Neuronal stem cell (in vitro differentiated cells): ENCODE measurements at regions not wholly inside any gene's neighbourhood (a gene's known extent, or its start where the extent isn't known, plus 50 kb on each side); places are given as distances from the start of the nearest gene placed in this dataset.
"Not testable (repeated sequence)": the region's sequence is repeated elsewhere in the genome, so short reads cannot be mapped to it uniquely, and the experiment has no call there.

Experiments
- DNase-seq: peaks from one replicate; pipeline ENCODE4 v3.0.0-alpha.2; 2013; ENCODE audit warnings: low spot score
- H2AFZ ChIP-seq: one replicate; pipeline ENCODE4 v1.6.1; 2013; ENCODE audit warnings: mild to moderate bottlenecking, low read length, inconsistent platforms
- H2AK5ac ChIP-seq: 2 replicates; pipeline ENCODE4 v1.6.1; 2013; ENCODE audit warnings: low read depth, mild to moderate bottlenecking, inconsistent platforms, low read length, moderate library complexity, mixed read lengths
- H2BK120ac ChIP-seq: 2 replicates; pipeline ENCODE4 v1.6.1; 2013; ENCODE audit warnings: low read depth, mild to moderate bottlenecking, inconsistent platforms, low read length, moderate library complexity, mixed read lengths
- H2BK12ac ChIP-seq: one replicate; pipeline ENCODE4 v1.6.1; 2013; ENCODE audit warnings: low read length, inconsistent platforms
- H2BK15ac ChIP-seq: 2 replicates; pipeline ENCODE4 v1.6.1; 2013; ENCODE audit warnings: mild to moderate bottlenecking, low read length, inconsistent platforms, mixed read lengths
- H2BK5ac ChIP-seq: one replicate; pipeline ENCODE4 v1.6.1; 2013; ENCODE audit warnings: inconsistent platforms, mild to moderate bottlenecking, low read length, moderate library complexity
- H3K14ac ChIP-seq: one replicate; pipeline ENCODE4 v1.6.1; 2013; ENCODE audit warnings: low read length, inconsistent platforms
- H3K18ac ChIP-seq: 2 replicates; pipeline ENCODE4 v1.6.1; 2013; ENCODE audit warnings: low read length, inconsistent platforms
- H3K23ac ChIP-seq: 2 replicates; pipeline ENCODE4 v1.6.1; 2013; ENCODE audit warnings: low read depth, mild to moderate bottlenecking, mixed read lengths, low read length, inconsistent platforms; ENCODE audit not compliant: poor library complexity
- H3K27ac ChIP-seq: replicated peaks from 3 replicates; pipeline ENCODE4 v1.5.1; 2013; ENCODE audit warnings: low read length, inconsistent platforms
- H3K27me3 ChIP-seq, 3 experiments: 2 replicates each; pipeline ENCODE4 v1.6.1; 2013; ENCODE audit warnings: low read length in 3 of 3, mild to moderate bottlenecking in 2 of 3, inconsistent platforms in 1 of 3, low read depth in 1 of 3, mixed read lengths in 1 of 3, moderate library complexity in 1 of 3; ENCODE audit not compliant: control insufficient read depth in 3 of 3, insufficient read depth in 3 of 3
- H3K36me3 ChIP-seq, 2 donors: replicated peaks in 1 of 2; 2 replicates each; pipeline ENCODE4 v1.6.1; 2013; ENCODE audit warnings: low read length in 2 of 2; ENCODE audit not compliant: control insufficient read depth in 2 of 2, insufficient read depth in 2 of 2
- H3K4ac ChIP-seq: 2 replicates; pipeline ENCODE4 v1.6.1; 2013; ENCODE audit warnings: inconsistent platforms, mild to moderate bottlenecking, low read length, moderate library complexity
- H3K4me1 ChIP-seq, 2 donors: 1 replicate in 1 of 2; 2 replicates in 1 of 2; pipeline ENCODE4 v1.6.1; 2013; ENCODE audit warnings: low read length in 2 of 2, low read depth in 1 of 2; ENCODE audit not compliant: control insufficient read depth in 2 of 2, insufficient read depth in 1 of 2
- H3K4me2 ChIP-seq: one replicate; pipeline ENCODE4 v1.6.1; 2013; ENCODE audit warnings: mild to moderate bottlenecking, low read length, inconsistent platforms; ENCODE audit not compliant: insufficient read depth, poor library complexity, severe bottlenecking
- H3K4me3 ChIP-seq, 2 donors: 2 replicates each; pipeline ENCODE4 v1.5.1; 2013; ENCODE audit warnings: low read length in 2 of 2, mild to moderate bottlenecking in 2 of 2, inconsistent platforms in 1 of 2, moderate library complexity in 1 of 2
- H3K79me1 ChIP-seq: one replicate; pipeline ENCODE4 v1.6.1; 2013; ENCODE audit warnings: low read depth, mild to moderate bottlenecking, inconsistent platforms, low read length, moderate library complexity
- H3K9ac ChIP-seq: one replicate; pipeline ENCODE4 v1.6.1; 2013; ENCODE audit warnings: mild to moderate bottlenecking, low read depth, low read length, inconsistent platforms; ENCODE audit not compliant: poor library complexity
- H3K9me3 ChIP-seq, 2 donors: replicated peaks in 1 of 2; 2 replicates each; pipeline versions ENCODE3 to v1.6.1; 2013; ENCODE audit warnings: low read length in 2 of 2, mild to moderate bottlenecking in 2 of 2, inconsistent platforms in 1 of 2, low read depth in 1 of 2, mixed read lengths in 1 of 2, moderate library complexity in 1 of 2; ENCODE audit not compliant: control insufficient read depth in 2 of 2, insufficient read depth in 1 of 2
- H4K8ac ChIP-seq: one replicate; pipeline ENCODE4 v1.6.1; 2013; ENCODE audit warnings: low read depth, mild to moderate bottlenecking, inconsistent platforms, low read length, moderate library complexity
- H4K91ac ChIP-seq: one replicate; pipeline ENCODE4 v1.6.1; 2013; ENCODE audit warnings: low read length, low read depth, mild to moderate bottlenecking, inconsistent platforms; ENCODE audit not compliant: poor library complexity
- WGBS, 2 donors: extraction: QIAGEN DNeasy Blood & Tissue Kit; methylation state at CpG; one replicate each; pipeline ENCODE4 v1.1.7; 2013; ENCODE audit warnings: missing lambda C conversion rate in 2 of 2, mixed read lengths in 1 of 2; ENCODE audit not compliant: insufficient read length in 2 of 2, insufficient replicate concordance in 1 of 2; ENCODE audit errors: extremely low coverage in 2 of 2; 5-methylcytosine and 5-hydroxymethylcytosine counted together

DNA sequence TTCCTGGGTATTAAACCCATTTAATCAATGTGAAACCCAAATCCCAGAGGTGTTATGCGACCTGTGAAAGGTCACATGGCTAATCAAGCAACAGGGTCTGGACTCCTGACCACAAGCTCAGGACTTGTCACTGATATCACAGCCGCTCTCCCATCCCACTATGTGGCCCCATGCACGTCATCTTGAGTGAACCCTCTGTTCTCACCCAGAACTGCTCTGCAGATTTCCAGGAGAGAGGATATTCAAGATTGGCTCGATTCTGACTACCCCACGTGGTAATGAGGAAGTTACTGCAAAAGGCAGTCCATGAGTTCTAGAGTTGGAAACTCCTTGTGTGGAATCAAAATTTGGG lies 173.5 kb upstream of the ETV3 start:
- WGBS, 2 donors: no CpG with 5 or more reads among the region's 5 CpGs
- Histone ChIP-seq H3K14ac (no peak overlapping the region), H2BK15ac (no peak overlapping the region), H2BK12ac (no peak overlapping the region), H3K36me3 (no peaks in the 10 kb centered on the region), H2AK5ac (no peak overlapping the region), H3K79me1 (no peaks in the 10 kb centered on the region), H3K9me3 (peaks cover 0 to 2% of the 10 kb centered on the region in 2 donors), H2BK120ac (no peak overlapping the region), H3K9ac (no peak overlapping the region), H3K27ac (no peak overlapping the region), H3K4me1 (peaks cover 0 to 1% of the 10 kb centered on the region in 2 donors), H2BK5ac (no peak overlapping the region), H3K27me3 (peaks cover 0 to 2% (median 0%) of the 10 kb centered on the region in 3 experiments), H4K8ac (no peak overlapping the region), H3K4me3 (no peak overlapping the region), H3K23ac (no peak overlapping the region), H2AFZ (no peak overlapping the region), H3K18ac (no peak overlapping the region), H4K91ac (no peak overlapping the region), H3K4me2 (no peak overlapping the region), H3K4ac (no peak overlapping the region)
- no peak for DNase-seq

DNA sequence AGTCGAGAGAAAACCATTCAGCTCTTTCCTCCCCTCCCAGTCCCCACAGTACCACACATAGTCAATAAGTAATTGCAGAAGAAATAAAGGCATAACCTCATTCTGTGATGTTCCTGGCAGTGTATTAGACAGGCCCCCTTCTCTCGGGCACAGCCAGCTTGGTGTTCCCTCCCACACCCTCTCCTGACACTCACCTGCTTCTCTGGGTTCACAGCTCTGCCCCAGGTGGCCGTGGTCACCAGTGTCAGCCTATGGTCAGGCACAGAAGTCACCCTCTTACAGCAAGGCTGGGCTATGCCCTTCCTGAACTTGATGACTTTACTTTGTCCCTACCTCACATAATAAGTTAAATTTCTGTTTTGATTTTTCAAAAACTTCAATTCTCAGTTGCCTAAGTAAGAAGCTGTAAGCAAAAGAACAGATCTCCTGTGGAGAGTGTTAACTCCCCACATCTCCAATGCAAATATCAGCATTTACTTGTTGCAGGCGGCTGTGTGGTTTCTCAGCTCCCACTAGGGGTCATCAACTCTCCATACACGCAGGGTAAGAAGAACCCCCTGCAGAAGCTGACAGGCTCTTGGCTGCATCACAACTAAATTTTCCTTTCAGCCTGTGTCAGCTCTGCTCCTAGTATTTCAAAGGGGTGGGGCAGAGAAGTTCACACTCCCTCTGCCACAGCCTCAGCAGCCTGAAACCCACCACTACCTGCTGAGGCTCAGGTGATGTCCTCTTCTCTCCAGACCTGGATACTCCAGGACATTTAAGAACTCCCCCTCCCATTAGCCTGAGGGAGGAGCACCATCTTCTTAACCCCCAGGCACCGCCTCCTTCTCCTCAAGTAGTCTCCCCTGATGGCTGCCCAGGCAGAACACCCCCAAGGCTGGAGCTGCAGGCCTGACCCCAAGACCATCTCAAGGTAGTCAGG lies 172.9 kb upstream of the ETV3 start:
- H4K91ac ChIP-seq, H3K27ac ChIP-seq, H3K18ac ChIP-seq, H3K36me3 ChIP-seq, H2BK15ac ChIP-seq, H2BK5ac ChIP-seq, H2AFZ ChIP-seq, H3K23ac ChIP-seq, H3K9me3 ChIP-seq, H3K4me3 ChIP-seq, H3K9ac ChIP-seq, H2AK5ac ChIP-seq, H2BK120ac ChIP-seq, H3K14ac ChIP-seq, H2BK12ac ChIP-seq, H3K79me1 ChIP-seq, H4K8ac ChIP-seq, H3K4me1 ChIP-seq, H3K4me2 ChIP-seq, H3K27me3 ChIP-seq, H3K4ac ChIP-seq: not testable (repeated sequence)
- peak; percentile 32 for DNase-seq
- WGBS, 2 donors: no CpG with 5 or more reads among the region's 6 CpGs

DNA sequence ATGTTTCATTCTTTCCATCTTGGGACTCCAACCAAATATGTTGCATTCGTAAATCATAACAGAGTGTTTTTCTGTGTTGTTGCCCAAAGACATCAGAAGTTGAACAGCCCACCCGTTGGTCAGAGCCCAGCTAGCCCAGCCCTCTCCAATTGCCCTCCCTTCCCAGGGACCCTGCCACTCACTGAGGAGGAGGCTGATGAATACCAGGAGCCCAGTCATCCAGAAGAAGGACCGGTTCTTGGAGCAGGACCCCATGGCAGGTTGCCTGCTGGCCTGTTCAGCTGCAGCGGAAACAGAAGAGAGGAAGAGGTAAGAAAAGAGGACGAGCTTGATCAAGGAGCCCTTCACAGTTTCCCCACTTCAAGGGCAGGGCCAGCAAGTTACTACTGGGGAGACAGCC lies 172.2 kb upstream of the ETV3 start:
- Histone ChIP-seq H3K23ac (no peak overlapping the region), H3K4ac (no peak overlapping the region), H3K79me1 (no peaks in the 10 kb centered on the region), H3K14ac (no peak overlapping the region), H3K18ac (no peak overlapping the region), H2AFZ (no peak overlapping the region), H4K8ac (no peak overlapping the region), H3K4me2 (no peak overlapping the region), H3K9ac (no peak overlapping the region), H2AK5ac (no peak overlapping the region), H4K91ac (no peak overlapping the region), H3K9me3 (peaks cover 0 to 2% of the 10 kb centered on the region in 2 donors), H3K36me3 (no peaks in the 10 kb centered on the region), H3K27ac (no peak overlapping the region), H3K4me3 (no peak overlapping the region), H2BK12ac (no peak overlapping the region), H2BK5ac (no peak overlapping the region), H2BK15ac (no peak overlapping the region), H3K27me3 (peaks cover 0 to 4% (median 0%) of the 10 kb centered on the region in 3 experiments), H2BK120ac (no peak overlapping the region), H3K4me1 (peaks cover 0 to 1% of the 10 kb centered on the region in 2 donors)
- WGBS, 2 donors: no CpG with 5 or more reads among the region's 5 CpGs
- DNase-seq: no peak

DNA sequence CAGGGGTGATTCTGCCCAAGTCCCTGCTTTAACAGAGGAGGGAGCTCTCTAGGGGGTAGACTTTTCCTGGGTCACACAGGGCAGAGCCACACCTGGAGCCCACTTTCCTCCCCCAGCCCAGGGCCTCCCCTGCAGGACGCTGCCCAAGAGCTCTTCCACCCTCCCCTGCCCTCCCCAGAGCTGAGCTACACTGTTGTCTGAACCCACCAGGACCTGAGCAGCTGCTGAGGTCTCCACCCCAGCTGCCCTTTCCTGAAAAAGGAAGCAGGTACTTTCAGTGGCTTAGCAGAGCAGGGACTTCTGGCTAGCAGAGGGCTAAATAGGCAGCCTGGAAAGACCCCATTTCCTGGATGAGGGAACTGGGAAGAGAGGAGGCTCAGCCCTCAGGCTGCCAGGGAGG lies 169.3 kb upstream of the ETV3 start:
- Histone ChIP-seq H3K4ac (no peak overlapping the region), H4K8ac (no peak overlapping the region), H2AK5ac (no peak overlapping the region), H3K18ac (no peak overlapping the region), H3K9me3 (no peaks in the 10 kb centered on the region), H3K4me3 (no peak overlapping the region), H2BK12ac (no peak overlapping the region), H2BK5ac (no peak overlapping the region), H4K91ac (no peak overlapping the region), H3K4me2 (no peak overlapping the region), H3K27ac (no peak overlapping the region), H3K79me1 (no peaks in the 10 kb centered on the region), H3K9ac (no peak overlapping the region), H3K36me3 (no peaks in the 10 kb centered on the region), H3K27me3 (peaks cover 0 to 7% (median 0%) of the 10 kb centered on the region in 3 experiments), H2BK120ac (no peak overlapping the region), H3K14ac (no peak overlapping the region), H2BK15ac (no peak overlapping the region), H3K4me1 (peaks cover 0 to 1% of the 10 kb centered on the region in 2 donors), H3K23ac (no peak overlapping the region), H2AFZ (no peak overlapping the region)
- WGBS, 2 donors: no CpG with 5 or more reads among the region's 1 CpG
- DNase-seq: no peak
